ENCODE measurements at regions not wholly inside any gene's neighbourhood (a gene's known extent, or its start where the extent isn't known, plus 50 kb on each side); places are given as distances from the start of the nearest gene placed in this dataset.

DNA sequence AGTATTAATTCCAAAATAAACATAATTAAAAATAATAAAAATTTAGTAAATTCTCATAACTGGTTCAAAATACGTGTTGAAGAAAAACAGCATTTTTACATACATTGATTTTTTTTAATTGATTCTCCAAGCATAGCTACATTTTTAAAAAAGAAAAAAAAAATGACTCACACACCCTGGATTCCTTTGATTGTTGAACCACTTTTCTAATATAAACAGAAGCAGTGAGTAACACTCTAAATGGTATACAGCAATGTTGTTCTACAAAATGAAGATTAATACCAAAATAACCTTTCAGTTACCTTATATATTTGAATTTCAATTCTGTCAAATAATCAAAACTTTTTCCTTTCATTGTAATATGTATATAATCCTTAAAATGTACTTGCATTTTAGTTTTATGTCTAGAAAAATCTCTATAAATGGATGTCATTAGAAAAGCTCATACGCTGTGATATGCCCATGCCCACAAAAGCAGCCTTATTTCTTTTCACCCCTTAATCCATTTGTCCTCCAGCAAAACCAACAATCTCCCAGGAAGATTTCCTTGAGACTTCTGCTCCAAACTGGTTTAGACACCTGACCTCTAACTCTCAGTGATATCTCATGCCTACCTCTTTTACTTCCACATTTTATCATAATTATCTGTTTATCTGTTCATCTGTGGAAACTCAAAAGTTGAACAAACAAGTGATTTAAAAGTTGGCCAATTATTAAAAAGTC, 246.4 kb upstream of the NR5A2 start:
- TF ChIP-seq, protein P1, sequence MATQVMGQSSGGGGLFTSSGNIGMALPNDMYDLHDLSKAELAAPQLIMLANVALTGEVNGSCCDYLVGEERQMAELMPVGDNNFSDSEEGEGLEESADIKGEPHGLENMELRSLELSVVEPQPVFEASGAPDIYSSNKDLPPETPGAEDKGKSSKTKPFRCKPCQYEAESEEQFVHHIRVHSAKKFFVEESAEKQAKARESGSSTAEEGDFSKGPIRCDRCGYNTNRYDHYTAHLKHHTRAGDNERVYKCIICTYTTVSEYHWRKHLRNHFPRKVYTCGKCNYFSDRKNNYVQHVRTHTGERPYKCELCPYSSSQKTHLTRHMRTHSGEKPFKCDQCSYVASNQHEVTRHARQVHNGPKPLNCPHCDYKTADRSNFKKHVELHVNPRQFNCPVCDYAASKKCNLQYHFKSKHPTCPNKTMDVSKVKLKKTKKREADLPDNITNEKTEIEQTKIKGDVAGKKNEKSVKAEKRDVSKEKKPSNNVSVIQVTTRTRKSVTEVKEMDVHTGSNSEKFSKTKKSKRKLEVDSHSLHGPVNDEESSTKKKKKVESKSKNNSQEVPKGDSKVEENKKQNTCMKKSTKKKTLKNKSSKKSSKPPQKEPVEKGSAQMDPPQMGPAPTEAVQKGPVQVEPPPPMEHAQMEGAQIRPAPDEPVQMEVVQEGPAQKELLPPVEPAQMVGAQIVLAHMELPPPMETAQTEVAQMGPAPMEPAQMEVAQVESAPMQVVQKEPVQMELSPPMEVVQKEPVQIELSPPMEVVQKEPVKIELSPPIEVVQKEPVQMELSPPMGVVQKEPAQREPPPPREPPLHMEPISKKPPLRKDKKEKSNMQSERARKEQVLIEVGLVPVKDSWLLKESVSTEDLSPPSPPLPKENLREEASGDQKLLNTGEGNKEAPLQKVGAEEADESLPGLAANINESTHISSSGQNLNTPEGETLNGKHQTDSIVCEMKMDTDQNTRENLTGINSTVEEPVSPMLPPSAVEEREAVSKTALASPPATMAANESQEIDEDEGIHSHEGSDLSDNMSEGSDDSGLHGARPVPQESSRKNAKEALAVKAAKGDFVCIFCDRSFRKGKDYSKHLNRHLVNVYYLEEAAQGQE (IDR thresholded peaks at IDR 0.05; ENCODE audit: insufficient read depth in 1 of 2, low read depth in 2 of 2, low read length in 1 of 2): no peak
- TF ChIP-seq, protein P2, sequence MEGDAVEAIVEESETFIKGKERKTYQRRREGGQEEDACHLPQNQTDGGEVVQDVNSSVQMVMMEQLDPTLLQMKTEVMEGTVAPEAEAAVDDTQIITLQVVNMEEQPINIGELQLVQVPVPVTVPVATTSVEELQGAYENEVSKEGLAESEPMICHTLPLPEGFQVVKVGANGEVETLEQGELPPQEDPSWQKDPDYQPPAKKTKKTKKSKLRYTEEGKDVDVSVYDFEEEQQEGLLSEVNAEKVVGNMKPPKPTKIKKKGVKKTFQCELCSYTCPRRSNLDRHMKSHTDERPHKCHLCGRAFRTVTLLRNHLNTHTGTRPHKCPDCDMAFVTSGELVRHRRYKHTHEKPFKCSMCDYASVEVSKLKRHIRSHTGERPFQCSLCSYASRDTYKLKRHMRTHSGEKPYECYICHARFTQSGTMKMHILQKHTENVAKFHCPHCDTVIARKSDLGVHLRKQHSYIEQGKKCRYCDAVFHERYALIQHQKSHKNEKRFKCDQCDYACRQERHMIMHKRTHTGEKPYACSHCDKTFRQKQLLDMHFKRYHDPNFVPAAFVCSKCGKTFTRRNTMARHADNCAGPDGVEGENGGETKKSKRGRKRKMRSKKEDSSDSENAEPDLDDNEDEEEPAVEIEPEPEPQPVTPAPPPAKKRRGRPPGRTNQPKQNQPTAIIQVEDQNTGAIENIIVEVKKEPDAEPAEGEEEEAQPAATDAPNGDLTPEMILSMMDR (IDR thresholded peaks at IDR 0.05): no peak
- TF ChIP-seq POLR2AphosphoS5 (IDR thresholded peaks at IDR 0.05; ENCODE audit: low read depth, low read length): no peak
